ENCODE measurements at regions not wholly inside any gene's neighbourhood (a gene's known extent, or its start where the extent isn't known, plus 50 kb on each side); places are given as distances from the start of the nearest gene placed in this dataset.

DNA sequence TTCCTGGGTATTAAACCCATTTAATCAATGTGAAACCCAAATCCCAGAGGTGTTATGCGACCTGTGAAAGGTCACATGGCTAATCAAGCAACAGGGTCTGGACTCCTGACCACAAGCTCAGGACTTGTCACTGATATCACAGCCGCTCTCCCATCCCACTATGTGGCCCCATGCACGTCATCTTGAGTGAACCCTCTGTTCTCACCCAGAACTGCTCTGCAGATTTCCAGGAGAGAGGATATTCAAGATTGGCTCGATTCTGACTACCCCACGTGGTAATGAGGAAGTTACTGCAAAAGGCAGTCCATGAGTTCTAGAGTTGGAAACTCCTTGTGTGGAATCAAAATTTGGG is 173.5 kb upstream of the ETV3 start:
- TF ChIP-seq, protein P1, sequence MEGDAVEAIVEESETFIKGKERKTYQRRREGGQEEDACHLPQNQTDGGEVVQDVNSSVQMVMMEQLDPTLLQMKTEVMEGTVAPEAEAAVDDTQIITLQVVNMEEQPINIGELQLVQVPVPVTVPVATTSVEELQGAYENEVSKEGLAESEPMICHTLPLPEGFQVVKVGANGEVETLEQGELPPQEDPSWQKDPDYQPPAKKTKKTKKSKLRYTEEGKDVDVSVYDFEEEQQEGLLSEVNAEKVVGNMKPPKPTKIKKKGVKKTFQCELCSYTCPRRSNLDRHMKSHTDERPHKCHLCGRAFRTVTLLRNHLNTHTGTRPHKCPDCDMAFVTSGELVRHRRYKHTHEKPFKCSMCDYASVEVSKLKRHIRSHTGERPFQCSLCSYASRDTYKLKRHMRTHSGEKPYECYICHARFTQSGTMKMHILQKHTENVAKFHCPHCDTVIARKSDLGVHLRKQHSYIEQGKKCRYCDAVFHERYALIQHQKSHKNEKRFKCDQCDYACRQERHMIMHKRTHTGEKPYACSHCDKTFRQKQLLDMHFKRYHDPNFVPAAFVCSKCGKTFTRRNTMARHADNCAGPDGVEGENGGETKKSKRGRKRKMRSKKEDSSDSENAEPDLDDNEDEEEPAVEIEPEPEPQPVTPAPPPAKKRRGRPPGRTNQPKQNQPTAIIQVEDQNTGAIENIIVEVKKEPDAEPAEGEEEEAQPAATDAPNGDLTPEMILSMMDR (IDR thresholded peaks at IDR 0.05): no peak
- no peak for TF ChIP-seq ZFX (IDR thresholded peaks at IDR 0.05; ENCODE audit: borderline replicate concordance)

Measured in 22Rv1 (cell line).